M059J (cell line): ENCODE measurements at regions not wholly inside any gene's neighbourhood (a gene's known extent, or its start where the extent isn't known, plus 50 kb on each side); places are given as distances from the start of the nearest gene placed in this dataset.
A peak's percentile ranks its signal among the peaks of the same experiment; 100 is the strongest.
"Not testable (repeated sequence)": the region's sequence is repeated elsewhere in the genome, so short reads cannot be mapped to it uniquely, and the experiment has no call there.

Experiments used
- DNase-seq: peaks from one replicate; pipeline ENCODE4 v3.0.0-alpha.2; 2012; ENCODE audit warnings: low read depth

- no peak for DNase-seq
Observed at GRCh38 chr18:42326752-42327151, 371.7 kb downstream of the PIK3C3 start.

- no peak for DNase-seq
Observed at GRCh38 chr18:42328931-42329330, 373.9 kb downstream of the PIK3C3 start.

- peak; percentile 10 for DNase-seq
Observed at GRCh38 chr18:42330296-42330695, 375.3 kb downstream of the PIK3C3 start.

GRCh38 chr18:42333558-42333957, 378.5 kb downstream of the PIK3C3 start:
- DNase-seq = no peak

GRCh38 chr18:42334931-42335330, 379.9 kb downstream of the PIK3C3 start:
- no peak for DNase-seq

- no peak for DNase-seq
Observed at GRCh38 chr18:42336139-42336538, 381.1 kb downstream of the PIK3C3 start.

- not testable (repeated sequence) for DNase-seq
Observed at GRCh38 chr18:42337337-42337736, 382.3 kb downstream of the PIK3C3 start.

- peak; percentile 2 for DNase-seq
Observed at GRCh38 chr18:42338683-42339082, 383.6 kb downstream of the PIK3C3 start.

- peak; percentile 34 for DNase-seq
Observed at GRCh38 chr18:42339372-42339771, 384.3 kb downstream of the PIK3C3 start.

GRCh38 chr18:42340423-42341009, 385.5 kb downstream of the PIK3C3 start:
- DNase-seq = no peak

GRCh38 chr18:42341423-42341822, 386.4 kb downstream of the PIK3C3 start:
- no peak for DNase-seq

- no peak for DNase-seq
Observed at GRCh38 chr18:42348722-42349121, 393.7 kb downstream of the PIK3C3 start.

- no peak for DNase-seq
Observed at GRCh38 chr18:42351455-42351854, 396.4 kb downstream of the PIK3C3 start.

- no peak for DNase-seq
Observed at GRCh38 chr18:42360716-42361115, 405.7 kb downstream of the PIK3C3 start.

GRCh38 chr18:42363446-42364441, 408.7 kb downstream of the PIK3C3 start:
- no peak for DNase-seq

GRCh38 chr18:42364766-42365165, 409.7 kb downstream of the PIK3C3 start:
- no peak for DNase-seq

GRCh38 chr18:42365591-42365990, 410.6 kb downstream of the PIK3C3 start:
- peak; percentile 9 for DNase-seq

GRCh38 chr18:42373584-42373983, 418.6 kb downstream of the PIK3C3 start:
- DNase-seq = no peak

GRCh38 chr18:42374961-42375360, 419.9 kb downstream of the PIK3C3 start:
- DNase-seq = no peak

GRCh38 chr18:42378854-42379253, 423.8 kb downstream of the PIK3C3 start:
- DNase-seq = not testable (repeated sequence)

- DNase-seq = not testable (repeated sequence)
Observed at GRCh38 chr18:42381236-42381635, 426.2 kb downstream of the PIK3C3 start.

GRCh38 chr18:42392416-42392815, 437.4 kb downstream of the PIK3C3 start:
- no peak for DNase-seq

GRCh38 chr18:42392926-42393325, 437.9 kb downstream of the PIK3C3 start:
- no peak for DNase-seq
